Left renal cortex interstitium (tissue), 4 donors: ENCODE measurements at regions not wholly inside any gene's neighbourhood (a gene's known extent, or its start where the extent isn't known, plus 50 kb on each side); places are given as distances from the start of the nearest gene placed in this dataset.

ENCODE experiments used
- DNase-seq, 4 donors: peaks; one replicate each; pipeline ENCODE4 v3.0.0-alpha.2; 2013; ENCODE audit warnings: low read depth in 4 of 4, low spot score in 2 of 4, missing footprints in 1 of 4

DNA sequence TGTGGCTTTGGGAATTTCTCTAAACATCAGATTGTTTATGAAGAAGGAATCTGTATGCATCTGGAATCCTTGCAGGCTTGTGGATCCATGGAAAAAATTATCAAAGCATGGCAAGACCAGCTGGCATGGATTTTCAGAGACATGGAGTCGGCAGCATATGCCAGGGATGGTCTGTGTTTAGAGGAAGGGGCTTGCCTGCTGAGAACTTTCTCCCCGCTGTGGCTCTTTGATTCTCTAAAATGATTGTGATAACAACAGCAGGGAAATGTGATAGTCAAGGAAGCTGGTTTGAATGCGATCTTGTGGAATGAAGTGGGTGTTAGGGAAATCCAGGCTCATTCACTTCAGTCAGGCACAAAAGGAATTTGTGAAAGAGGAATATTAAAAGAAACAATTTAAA, 245.7 kb upstream of the THRB start:
- no peak for DNase-seq

DNA sequence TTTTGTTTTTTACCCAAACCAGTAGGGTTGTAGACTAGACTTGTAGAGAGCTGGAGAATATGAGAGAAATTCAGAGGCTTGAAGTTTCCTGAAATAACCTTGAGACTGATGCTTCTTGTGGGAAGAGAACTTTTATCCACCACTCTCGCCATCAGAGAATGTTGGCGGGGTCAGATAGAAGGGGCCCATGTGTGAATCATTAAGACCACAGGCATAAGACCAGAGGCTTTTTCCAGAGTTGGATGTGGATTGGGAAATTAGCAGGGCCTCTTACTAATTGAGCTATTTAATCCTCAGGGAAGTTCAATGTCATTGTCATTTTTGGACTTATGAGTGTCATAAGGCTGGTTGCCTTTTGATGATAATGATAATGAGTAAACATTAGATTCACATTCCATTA, 246.9 kb upstream of the THRB start:
- DNase-seq, result no peak

DNA sequence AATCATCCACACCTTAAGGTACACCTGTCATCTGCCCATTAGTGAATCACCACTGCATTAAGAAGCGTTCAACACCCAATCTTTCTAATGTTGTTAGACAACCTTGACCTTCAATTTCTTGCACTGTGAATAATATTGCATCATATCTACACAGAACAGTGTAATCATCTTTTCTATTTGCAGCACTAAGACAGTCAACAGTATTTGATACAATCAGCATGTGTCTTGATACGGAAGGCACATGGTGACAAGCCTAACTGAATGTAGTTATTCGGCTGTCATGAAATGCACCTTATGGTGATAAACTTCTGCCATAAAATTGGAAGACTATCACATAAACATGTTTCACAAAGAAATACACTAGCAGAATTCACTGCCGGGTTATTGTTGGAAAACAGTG, 253.9 kb upstream of the THRB start:
- no peak for DNase-seq

DNA sequence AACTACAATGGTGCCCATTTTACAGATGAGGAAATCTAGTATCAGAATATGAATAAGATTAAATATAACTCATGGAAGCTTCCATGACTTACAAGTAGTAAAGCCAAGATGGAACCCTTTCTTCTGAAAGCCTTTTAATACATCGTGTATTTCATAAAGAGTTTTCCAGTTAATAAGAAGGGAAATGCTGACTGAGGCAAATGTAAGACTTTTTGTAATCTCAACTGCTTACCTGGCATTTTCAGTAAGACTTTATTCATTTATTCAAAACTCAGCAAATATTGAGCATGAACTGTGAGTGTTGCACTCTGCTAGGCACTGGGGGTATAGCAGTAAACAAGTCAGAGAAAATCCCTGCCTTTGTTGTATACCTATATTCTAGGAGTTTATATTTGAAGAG, 256.4 kb upstream of the THRB start:
- no peak for DNase-seq

DNA sequence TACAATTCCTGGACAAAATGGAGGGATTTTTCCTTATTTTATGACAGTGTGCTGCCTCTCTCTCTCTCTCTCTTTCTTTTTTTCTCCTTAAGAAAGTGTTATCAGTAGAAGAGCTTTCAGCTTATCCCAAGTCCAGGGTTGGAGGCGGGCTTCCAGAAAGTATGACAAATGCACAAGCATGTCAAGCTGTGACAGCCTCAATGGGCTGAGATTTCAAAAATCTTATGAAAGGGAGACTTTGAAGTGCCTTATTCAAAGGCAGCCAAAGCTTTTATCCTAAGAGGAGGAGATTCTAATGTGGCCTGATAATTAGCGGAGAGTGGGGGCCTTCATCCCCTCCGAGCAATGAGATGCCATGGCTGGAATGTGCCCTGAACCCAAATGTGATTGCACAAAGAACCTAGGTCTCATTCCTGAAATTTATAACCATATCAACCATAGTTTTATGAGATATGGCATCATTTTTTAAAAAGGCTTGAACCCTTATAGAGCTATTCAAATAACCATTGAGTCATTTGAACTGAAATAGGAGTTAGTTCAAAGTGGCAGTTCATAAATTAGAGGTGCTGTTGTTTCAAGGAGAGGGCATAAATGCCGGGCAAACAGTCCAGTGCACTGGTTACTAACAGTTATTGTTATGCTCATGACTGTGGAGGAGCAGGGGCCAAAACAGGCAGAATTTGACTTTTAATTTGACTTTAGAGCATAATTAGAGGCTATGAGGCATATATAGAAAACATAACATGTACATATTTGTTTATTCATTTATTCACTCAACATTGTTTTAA, 261.6 kb upstream of the THRB start:
- no peak for DNase-seq

DNA sequence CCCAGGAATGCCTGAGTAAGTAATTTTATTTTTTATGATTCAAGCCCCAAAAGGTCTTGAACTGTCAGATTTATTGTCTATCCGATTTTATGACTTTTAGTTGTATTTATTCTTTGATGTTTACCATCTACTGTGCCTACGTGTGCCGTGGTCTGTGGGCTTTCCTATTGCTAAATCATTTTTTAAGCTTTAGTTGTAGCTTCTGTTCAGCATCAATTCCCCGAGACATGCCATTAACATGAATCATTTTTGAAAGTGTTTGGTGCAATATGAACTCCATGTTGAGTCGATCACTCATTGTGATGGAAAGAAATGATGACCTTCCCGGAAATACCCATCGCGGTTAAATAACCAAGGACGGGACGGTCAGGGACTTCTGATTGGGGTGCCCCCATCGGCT, 268.7 kb upstream of the THRB start:
- DNase-seq, result no peak

DNA sequence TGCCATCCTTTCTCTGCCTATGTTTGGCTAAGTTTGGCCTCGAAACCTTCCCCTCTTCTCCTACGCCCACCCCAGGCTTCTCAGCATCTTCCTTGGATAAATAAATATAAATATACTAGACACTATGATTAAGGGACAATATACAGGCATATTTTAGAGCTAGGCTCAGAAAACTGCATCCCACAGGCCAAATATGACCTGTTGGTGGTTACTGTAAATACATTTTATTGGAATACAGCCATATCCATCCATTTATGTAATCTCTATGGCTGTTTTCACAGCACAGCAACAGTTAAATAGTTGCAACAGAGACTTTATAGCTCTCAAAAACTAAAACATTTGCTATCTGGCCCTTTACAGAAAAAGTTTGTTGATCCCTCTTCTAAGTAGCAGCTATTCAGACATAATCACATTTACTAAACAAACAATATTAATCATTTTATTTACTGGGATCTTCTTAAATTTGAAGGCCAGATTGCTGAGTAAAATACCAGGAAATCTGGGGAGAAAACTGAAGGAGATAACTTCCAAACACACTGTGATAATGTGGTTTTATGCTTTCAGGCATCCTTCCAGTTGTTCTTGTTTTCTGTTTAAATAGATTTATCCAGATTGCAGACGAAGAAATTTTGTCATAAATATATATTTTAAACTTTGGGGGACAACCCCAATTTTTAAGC, 269.7 kb upstream of the THRB start:
- DNase-seq, result no peak

DNA sequence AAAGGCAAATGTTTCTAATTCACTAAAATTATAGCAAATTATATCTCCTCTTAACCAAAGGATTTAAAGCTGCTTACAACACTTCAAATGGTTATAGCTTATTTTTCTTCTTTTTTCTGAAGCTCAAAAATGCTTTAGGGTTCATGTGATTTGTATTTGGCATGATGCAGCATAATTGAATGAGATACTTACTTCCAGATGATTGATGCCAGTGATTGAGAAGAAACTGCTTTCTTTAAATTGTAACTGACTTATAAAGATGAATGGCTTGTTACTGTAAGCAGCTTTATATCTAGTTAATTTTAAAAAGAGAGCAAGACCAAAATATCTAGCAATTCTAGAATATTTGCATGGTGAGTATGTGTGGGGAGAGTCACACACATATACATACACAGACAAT, 270.7 kb upstream of the THRB start:
- no peak for DNase-seq

DNA sequence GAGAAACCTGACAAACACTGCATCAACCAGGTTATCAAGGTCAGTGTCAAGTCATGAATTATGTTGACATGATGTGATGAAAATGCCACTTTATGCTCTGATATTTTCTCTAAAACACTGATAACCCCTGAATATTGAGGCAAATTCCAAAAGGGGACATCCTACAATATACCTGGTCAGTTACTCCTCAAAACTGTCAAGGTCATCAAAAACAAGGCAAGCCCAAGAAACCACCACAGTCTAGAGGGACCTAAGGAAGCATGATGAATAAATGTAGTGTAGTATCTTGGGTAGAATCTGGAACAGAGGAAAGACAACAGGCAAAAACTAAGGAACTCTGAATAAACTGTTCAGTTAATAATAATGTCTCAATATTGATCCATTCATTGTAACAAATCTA, 275.3 kb upstream of the THRB start:
- no peak for DNase-seq

DNA sequence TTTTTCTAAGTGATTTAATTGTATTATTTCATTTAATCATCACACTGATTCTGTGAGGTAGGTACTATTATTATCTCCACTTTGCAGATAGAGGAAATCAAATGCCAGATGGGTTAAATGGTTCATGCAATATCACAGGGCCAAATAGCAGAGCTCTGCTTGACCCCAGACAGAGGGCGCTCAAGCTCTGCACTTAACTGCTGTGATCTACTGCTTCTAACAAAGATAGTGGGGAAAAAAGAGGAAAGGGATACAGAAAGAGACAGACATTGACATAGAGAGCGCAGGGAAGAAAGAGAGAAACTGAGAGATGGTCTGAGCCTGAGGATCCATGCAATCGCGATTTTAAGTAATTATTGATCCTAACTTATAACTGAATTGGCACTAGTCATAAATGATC, 279.1 kb upstream of the THRB start:
- peak; percentile 39 to 68 (median 57) for DNase-seq

DNA sequence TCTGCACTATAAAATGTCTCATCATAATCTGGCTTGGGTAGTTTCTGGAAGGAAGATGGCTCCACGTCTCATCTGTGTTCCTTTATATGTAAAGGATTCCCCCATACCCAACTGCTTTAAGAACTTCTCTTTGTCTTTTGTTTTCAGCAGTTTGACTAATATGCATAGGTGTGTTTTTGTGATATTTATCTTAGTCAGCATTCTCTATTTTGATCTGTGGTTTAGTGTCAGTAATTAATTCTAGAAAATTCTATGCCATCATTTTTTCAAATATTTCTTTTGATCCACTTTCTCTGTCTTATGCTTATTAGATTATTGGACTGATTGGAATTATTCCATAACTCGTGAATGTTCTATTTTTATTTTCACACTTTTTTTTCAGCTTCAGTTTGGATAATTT, 286.3 kb upstream of the THRB start:
- DNase-seq, result no peak

DNA sequence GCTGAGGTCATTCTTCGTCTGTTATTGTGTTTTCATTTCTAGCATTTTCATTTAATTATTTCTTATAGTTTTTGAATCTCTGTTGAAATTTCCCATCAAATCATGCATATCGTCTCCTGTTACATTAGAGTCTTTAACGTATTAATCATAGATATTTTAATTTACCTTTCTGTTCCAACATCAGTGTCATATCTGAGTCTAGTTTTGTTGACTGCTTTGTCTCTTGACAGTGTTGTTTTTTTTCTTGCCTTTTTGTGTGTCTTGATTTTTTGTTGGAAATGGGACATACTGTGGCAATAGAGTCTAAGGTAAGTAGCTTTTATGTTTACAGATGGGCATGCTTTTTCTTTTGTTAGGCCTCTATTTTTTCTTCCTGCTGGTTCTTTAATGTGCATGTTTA, 286.8 kb upstream of the THRB start:
- no peak for DNase-seq

DNA sequence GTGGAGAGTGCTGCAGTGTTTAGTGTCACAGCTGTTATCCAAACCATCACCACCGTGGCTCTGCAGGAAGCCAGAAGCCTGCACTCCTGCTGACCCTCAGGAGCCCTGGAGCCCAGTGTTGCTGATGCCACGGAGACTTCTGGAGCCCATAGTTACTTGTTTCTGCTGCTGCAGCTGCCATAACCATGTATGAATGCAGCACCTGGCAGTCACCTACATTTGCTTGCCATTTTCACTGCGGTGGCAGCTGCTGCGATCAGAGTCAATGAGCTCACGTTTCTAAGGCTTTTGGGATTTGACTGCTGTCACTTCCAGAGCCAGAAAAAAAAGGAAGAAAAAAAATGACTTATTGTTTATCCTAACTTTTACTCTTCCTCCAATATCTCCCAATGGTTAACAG, 299.2 kb upstream of the THRB start:
- no peak for DNase-seq

DNA sequence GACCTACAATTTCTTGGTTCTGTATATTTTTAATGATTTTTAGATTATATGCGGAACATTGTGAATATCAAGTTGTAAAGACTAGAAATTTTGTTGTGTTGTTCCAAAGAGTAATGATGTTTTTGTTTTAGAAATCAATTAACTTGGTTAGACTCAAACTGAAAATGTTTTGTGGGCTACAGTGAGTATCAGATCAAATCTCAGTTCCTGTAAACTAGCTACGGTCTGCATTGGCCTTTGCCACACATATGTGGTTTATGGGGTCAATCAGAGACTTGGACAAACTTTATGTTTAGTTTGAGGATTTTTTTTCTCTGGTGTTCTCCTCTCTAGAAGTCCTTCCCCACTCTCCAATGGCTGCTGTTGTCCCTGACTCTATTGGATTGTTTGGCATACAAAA, 308.0 kb upstream of the THRB start:
- DNase-seq, result no peak

DNA sequence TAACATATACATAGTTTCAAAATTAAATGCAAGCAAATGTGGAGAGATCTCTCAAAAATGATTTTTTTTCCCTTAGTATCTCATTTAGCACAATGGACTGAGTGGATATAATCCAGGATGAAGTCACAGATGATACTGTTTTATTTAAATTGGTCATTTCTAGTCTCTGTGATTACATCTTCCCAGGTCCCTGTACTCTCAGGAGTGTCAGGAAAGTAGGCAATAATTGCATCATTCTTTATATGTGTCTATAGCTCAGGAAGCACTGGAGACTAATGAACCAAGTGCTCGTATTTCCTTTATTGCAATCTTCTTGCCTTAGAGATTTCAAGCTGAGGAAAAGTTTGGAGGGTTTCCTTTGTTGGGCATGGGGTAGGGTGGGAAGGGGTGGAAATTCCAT, 309.4 kb upstream of the THRB start:
- DNase-seq, result no peak

DNA sequence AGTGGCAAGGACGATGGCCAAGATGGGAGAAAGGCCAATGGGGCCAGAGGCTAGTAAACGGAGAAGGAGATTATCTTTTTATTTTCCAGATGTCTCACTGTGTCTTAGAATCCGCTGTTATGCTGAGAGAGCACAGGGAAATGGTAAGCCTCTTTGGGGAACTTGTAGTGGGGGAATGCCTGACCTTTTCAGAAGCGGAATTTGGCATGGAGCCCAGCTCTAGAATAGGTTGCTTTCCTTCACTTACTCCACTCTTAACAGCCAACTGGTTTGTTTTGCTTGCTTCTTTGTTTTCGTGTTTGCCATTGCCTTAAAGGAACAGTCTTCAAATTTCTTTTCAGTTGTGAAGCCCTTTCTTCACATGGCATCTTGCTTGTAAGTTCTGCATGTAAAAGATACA, 316.2 kb upstream of the THRB start:
- no peak for DNase-seq

DNA sequence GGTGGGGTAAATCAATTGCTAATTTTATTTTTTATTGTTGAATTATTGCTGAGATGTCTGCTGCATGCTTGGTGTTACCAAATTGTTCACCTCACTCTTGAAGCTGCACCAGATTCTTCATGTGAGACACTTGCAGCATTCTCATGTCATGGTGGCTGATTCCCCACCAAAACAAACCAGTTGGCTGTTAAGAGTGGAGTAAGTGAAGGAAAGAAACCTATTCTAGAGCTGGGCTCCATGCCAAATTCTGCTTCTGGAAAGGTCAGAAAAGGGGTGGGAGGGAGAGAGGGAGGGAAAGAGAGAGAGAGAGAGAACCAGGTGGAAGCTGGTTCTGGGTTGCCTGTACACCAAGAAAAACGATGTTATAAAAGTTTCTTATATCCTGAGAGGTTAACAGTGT, 317.5 kb upstream of the THRB start:
- no peak for DNase-seq

DNA sequence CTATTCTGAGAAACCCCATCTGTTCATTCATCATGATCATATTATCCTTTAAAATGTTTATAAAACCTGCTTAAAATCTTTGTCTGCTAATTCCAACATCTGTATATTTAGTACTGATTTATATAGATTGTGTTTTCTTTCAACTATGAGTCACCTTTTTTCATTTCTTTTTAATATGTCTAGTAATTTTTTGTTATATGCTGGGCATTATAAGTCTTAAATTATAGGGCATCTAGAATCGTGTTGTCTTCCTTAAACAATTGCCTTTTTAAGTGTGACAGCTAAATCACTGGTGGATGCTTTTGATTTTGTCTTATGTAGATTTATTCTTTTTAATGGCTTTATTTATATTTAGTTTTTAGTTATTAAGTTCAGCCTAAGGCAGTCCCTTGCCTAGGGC, 323.4 kb upstream of the THRB start:
- DNase-seq, result no peak

DNA sequence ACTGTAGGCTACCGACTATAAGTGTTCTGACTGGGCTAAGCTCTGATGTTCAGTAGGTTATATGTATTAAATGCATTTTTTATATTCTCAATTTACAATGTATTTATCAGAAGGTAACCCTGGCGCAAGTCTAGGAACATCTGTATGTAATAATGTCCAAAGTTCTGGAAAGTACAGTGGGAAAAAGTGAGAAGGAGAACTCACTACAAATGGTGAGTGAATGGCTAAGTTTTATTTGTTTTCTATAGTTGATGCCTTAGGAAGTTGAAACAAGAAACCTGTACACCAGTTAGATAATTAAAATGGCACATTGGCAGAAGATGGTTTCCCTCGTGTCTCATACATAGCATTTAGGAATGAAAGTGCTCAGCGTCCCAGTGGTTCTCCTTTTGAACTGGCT, 333.4 kb upstream of the THRB start:
- no peak for DNase-seq

DNA sequence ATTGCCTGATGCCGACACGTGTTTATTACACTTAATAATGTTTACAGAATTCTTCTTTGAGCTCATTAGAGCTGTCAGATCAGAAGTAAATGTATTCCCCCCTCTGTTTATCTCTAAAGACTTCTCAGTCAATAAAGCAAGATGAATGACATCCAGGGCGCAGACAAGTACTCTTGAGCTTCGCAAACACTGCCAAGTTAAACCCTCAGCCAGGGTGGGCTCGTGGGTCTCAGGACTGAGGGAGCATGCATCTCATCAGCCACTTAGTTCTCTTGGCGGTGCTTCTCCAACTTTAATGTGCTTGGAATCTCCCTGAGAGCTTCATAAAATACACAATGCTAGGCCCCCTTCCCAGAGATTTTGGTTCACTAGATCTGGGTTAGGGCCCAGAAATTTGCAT, 333.9 kb upstream of the THRB start:
- no peak for DNase-seq

DNA sequence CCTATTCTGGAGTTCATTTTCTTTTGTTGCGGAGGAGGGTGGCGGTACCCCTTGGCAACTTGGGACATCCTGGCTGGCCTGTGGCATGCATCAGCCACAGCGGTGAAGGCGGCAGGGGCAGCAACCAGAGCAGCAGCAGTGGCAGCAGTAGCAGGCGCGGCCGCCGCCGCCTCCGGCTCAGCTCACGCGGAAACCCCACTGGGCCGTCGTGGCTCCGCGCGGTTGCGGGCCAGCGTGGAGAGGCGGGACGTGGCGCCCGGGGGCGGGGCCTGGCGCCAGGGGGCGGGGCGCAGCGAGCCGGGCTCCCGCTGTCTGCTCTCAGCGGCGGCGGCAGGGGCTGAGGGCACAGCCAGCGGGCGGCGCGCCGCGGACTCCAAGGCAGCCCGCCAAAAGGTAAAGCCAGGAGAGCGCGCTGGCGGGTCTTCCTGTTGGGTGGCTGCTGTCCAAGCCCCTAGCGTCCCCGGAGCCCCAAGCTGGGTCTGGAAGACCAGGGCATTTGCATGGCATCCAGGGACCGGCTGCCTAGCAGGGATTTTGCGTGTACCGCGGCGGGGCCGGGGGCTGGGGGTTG, 334.4 kb upstream of the THRB start:
- peak in 1 of 4 donors; percentile 6 for DNase-seq

DNA sequence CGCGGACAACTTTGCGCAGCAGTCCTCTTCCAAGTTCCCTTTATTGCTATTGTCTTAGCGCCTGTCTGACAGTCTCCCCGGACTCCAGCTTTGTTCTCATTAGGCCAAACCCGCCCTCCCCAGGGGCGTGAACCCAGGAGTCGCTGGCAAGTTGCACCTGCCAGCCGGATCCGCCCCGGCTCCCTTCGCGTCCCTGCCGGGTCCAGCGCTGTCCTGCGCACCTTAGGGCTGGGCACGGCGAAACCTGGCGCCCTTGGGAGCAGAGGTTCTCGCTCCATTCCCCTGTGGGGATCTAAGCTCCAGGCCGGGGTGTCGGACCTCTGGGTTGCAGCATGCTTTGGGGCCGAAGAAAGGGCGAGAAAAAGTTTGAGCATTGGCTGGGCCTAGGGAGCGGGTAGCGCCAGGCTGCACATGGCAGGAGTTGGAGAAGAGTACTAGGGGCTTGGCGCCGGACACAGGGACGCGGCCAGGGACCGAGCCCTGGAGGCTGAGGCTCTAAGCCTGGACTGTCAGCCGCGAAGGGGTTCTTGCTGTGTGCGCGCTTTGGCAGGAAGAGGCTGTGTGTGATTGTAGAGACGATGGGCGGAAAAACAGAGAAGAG, 335.1 kb upstream of the THRB start:
- peak in 1 of 4 donors; percentile 25 for DNase-seq
